DND-41 (cell line): ENCODE measurements at regions not wholly inside any gene's neighbourhood (a gene's known extent, or its start where the extent isn't known, plus 50 kb on each side); places are given as distances from the start of the nearest gene placed in this dataset.

ENCODE experiments used
- EZH2 ChIP-seq: IDR thresholded peaks from 3 replicates; pipeline ENCODE4 v1.6.1; 2012; ENCODE audit warnings: borderline replicate concordance, low read depth, mild to moderate bottlenecking, moderate library complexity, low read length, inconsistent platforms; ENCODE audit not compliant: severe bottlenecking
- TF ChIP-seq, protein P1 (sequence below): IDR thresholded peaks from 2 replicates; pipeline ENCODE4 v1.5.1; 2012; ENCODE audit warnings: borderline replicate concordance, low read length, moderate library complexity, mild to moderate bottlenecking; ENCODE audit not compliant: poor library complexity, severe bottlenecking; ENCODE audit errors: extremely low read depth

DNA sequence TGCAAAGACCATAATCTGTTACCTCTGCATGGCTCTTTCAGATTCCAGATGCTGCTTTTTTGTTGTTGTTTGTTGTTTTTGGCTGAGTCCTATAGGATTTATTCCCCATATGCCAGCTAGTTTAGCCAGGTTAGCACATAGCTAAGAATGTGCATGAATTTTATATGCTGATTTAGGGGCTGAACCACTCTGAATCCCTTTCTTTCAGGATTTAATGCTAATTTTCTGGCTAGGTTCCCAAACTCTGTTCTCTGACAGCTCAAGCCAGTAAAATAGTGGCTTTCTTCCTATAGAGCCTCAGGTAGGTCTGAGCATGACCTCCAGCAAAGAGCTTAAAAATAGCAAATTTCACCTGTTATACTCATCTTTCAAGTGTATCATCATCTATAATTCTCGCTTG lies 521.4 kb downstream of the CAAP1 start:
- TF ChIP-seq, protein P1, sequence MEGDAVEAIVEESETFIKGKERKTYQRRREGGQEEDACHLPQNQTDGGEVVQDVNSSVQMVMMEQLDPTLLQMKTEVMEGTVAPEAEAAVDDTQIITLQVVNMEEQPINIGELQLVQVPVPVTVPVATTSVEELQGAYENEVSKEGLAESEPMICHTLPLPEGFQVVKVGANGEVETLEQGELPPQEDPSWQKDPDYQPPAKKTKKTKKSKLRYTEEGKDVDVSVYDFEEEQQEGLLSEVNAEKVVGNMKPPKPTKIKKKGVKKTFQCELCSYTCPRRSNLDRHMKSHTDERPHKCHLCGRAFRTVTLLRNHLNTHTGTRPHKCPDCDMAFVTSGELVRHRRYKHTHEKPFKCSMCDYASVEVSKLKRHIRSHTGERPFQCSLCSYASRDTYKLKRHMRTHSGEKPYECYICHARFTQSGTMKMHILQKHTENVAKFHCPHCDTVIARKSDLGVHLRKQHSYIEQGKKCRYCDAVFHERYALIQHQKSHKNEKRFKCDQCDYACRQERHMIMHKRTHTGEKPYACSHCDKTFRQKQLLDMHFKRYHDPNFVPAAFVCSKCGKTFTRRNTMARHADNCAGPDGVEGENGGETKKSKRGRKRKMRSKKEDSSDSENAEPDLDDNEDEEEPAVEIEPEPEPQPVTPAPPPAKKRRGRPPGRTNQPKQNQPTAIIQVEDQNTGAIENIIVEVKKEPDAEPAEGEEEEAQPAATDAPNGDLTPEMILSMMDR: no peak
- TF ChIP-seq EZH2: no peak
